Dermis blood vessel endothelial cell (primary cell): ENCODE measurements at regions not wholly inside any gene's neighbourhood (a gene's known extent, or its start where the extent isn't known, plus 50 kb on each side); places are given as distances from the start of the nearest gene placed in this dataset.

Source experiments
- DNase-seq: peaks from one replicate; pipeline ENCODE4 v3.0.0; 2010

DNA sequence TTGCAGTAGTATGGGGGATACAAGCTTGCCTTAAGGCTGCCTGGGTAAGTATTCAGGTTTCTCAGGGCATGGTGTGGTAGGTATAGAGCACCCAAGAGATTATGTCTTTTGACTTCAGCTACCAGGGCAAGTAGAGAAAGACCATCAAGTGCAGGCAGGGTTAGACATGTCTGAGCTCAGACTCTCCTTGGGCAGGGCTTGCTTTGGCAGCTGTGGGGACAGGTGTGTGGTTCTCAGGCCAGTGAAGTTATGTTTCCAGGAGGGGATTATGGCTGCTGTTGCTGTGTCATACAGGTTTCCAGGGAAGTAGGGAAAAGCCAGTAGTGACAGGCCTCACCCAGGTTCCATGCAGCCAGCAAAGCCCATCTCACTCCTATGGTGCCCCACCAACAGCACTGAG is 1040.4 kb downstream of the FLRT2 start:
- DNase-seq, result no peak

DNA sequence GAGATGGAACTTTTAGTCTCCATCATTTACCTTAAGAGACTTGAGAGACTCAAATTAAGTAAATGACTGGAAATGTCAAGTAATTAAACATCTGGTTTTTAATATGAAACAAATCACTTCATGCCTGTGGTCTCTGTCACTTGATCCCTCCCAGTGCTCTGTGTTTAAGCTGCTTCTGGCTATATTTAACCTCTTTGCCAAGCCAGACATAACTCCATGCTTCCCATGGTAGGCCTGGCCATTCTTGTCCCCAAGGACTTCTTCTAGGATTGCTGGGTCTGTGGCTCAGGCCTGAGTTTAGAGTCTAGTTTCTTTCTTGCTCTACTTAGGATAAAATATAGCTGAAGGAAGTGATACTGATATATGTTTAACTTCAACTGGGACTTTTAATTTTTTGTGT is 1013.6 kb downstream of the FLRT2 start:
- DNase-seq, result no peak

DNA sequence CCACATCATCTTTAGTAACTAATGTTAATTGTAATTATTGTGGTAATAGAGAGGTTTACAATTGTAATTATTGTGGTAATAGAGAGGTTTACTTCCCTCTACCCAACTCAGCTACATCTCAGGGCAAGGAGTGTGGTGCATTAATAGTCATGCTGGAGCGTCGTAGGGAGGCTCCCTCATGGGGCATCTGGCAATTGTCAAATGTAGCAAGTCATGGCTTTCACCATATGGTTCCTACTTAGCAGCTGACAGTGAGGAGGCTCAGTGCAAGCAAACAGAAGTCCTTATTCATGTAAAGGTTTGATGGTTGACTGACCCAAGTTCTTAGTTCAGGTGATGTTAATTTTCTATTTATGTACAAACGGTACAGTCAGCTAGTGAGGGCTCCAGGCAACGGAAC is 1012.0 kb downstream of the FLRT2 start:
- DNase-seq, result no peak

DNA sequence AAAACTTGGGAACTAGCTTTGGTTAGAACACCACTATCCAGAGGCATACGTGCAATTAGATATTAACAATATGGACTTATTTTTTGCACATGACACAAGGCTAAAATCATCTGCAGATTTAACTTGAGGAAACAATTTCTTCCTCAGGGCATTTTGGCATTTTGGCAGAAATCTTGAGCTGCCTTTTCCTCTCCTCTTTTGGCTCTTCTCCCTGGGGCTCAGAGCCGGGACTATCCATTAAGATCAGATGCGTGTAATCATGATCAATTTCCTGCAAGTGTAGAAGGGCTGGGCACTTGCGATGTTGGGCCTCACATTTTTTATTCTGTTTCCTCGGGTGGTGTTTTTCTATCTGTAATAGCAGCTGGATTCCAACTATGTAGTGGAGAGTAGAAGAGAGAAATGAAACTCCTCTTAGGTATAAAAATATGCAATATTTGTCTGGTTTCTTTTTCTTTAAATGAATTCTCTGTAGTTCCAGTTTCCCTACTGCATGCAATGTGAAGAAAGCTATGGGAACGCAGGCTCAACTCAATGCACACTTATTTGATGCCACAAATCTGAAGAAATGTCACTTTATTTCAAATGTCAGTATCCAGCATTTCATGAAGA is 1010.8 kb downstream of the FLRT2 start:
- no peak for DNase-seq

DNA sequence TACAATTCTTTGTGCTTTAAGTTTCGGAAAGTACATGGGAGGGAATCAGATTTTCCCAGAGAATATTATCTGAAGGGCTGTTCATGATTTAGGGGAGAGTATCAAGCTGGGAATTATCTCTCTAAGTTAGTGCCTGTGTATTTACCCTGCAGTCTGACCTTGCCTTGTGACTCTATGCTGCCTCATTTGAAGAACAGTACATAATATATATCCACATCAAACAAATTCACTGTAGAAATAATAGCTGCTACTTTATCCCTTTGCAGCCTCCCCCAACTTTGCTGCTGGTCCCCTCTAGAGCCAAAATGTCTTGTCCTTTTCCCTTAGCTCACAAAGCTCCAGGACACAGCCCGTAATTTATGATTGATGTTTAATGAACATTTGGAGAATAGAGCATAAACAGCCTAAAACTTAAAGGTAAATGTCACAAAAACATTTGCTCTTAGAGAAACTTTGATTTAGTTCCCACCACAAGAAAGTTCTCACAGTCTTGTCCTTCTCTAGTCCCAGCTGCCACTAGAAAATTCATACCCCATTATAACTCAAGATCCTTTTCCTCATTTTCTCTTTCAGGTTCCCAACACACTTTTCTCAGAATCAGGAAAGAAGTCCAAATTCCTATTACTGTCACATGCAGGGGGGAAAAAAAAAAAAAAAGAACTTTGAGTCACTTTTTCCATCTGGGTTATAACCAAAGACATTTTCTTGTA is 1009.6 kb downstream of the FLRT2 start:
- DNase-seq, result no peak

DNA sequence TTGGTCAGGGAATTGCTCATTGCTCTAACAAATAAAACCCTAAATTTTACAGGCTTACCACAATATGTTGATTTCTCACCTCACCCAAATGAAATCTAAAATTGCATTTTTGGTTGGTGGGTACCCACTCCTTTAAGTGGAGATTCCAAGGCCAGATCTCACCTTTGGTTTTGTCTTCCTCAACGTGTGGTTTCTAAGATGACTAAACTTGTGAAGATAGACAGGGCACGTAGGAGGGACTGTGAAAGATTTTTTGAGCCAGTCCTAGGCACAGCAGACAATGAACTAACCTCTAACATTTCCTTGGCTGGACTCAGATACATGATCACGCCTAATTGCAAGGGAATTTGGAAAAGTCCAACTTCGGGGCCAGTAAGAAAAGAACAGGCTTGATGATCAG is 1003.9 kb downstream of the FLRT2 start:
- DNase-seq, result no peak

DNA sequence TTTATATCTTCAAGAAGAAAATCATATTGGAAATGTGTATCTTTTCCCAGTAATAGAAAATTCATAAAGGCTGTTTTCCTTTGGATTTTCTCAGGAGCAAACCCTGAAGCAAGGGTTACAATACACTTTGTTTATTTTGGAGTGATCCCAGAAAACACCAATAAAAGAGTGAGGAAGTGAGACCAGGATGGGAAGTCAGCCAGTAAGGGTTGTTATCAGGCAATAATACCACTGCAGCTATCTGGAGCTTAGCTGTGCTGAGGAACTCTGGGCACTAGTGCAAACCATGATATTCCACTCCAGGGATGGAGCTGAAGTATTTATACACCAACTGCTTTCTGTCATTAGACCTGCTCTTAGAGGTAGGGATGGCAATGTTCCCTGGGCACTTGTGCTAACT is 1002.3 kb downstream of the FLRT2 start:
- no peak for DNase-seq

DNA sequence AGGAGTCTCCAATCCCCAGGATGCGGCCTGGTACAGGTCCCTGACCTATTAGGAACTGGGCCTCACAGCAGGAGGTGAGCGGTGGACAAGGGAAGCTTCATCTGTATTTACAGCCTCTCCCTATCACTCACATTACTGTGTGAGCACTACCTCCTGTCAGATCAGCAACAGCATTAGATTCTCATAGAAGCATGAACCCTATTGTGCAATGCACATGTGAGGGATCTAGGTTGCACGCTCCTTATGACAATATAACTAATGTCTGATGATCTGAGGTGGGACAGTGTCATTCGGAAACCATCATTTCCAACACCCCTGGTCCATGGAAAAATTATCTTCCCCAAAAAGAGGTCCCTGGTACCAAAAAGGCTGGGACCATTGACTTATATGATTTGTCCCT is 1000.5 kb downstream of the FLRT2 start:
- no peak for DNase-seq

DNA sequence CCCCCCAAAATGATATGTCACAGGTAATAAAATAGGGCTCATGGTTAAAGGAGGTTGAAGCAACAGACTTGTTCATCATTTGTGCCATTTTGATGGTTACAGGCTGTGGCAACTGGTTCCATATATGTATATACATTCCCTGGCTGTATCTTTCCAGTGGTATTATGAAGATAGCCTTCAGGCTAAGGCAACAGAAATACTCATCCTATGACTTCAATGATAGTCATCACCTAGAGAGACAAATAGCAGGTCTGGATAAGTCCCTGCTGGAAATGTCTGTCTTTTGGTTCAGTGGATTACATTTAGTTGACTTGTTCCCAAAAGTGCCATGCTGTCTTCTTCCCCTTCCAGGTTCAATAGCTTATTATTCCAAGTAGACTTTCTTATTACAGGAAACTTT is 997.4 kb downstream of the FLRT2 start:
- DNase-seq, result no peak

DNA sequence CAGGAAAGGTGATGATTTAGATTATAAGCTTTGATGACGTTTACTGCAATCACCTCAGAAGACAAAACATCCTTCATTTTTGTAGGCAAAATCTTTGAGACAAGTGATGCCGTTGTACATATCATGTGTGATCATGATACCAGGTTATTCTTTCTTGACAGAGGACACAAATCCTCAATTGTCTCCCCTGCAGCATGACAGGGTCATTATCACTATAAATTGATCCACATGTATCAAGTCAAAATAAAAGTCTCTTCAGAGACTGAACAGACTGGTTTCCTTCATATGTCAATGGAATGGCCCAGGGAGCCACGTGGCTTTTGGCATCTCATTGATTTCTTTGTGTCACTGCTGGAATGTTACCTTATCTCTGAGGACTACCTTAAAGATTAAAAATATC is 995.7 kb downstream of the FLRT2 start:
- DNase-seq, result no peak

DNA sequence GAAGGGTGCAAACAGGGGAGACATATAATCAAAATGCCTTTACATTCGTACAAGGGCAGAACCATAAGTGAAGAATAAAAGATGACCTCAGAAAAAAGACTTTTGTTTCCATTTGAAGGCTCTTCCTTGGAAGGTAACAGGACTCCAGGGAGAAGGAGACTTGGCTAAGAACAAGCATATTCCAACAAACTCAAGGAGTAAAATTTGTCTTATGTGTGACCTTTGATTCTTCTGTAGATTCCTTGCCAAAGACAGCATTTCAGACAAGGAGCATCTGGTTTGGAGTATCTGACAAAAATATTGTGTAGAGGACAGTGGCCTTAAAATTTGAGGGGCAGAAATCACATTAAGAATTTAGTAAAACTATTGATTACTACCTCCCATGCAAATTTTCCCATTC is 991.9 kb downstream of the FLRT2 start:
- no peak for DNase-seq

DNA sequence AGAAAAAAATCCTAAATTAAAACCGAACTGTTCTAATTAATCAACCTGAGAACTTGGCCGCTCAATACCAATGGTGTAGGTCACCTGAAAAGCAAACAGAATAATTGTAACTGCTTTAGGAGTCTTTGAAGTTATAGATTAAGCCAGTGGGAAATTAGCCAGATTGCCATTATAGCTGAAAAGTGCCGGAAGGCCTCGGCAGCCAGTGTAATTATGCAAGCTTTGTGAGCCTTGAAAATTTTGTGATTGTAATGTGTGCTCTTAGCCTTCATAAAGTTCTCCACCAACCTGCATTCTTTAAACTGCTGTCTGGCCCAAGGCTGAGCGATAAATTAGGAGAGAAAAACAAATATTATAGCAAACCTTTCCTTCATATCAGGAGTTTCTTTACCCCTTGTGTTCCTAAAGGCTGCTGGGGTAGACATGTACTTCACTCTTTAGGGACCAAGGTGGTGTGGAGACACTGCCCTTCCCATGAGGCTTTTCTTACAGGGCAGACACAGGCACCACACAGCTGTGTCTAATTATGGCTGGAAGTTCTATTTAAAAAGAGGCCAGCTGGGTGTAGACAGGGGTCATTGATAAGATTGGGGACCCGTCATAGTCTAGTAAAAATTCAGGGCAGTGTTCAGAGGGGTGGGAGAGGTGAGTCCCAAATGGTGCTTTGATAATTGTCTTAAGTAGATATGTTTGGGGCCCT is 991.2 kb downstream of the FLRT2 start:
- no peak for DNase-seq

DNA sequence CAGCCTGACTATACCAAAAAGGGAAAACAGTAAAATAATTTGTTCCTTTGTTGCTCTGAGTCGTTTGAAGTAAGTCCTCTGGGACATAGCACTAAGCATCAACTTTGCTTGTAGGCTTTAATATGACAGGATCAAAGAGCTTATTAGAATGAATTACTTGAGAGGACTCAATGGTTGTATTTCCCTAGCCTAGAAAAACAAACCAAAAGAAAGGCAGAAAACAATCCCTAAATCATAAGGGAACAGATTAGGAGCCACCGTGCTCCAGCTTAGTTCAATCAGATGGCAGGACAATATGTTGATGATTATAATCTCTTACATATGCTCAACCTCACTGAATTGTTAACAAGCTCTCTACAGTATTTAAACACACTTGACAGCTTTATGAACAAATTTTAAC is 988.4 kb downstream of the FLRT2 start:
- no peak for DNase-seq

DNA sequence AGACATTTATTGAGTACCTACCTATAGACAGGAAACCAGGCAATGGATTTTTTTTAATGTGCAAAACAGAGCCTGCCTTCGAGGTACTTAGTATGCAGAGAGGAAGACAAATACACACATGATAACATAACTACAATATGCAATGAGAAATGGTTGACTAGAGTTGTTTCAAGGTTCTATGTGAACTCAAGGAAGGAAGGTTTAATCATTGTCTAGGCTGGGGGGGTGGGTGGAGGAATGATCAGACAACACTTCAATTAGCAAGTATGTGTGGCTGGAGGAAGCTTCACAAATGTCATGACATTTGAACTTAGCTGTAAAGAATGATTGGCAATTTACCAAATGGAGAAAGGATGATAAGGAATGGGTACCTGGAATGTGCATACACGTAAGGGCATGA is 985.3 kb downstream of the FLRT2 start:
- DNase-seq, result no peak

DNA sequence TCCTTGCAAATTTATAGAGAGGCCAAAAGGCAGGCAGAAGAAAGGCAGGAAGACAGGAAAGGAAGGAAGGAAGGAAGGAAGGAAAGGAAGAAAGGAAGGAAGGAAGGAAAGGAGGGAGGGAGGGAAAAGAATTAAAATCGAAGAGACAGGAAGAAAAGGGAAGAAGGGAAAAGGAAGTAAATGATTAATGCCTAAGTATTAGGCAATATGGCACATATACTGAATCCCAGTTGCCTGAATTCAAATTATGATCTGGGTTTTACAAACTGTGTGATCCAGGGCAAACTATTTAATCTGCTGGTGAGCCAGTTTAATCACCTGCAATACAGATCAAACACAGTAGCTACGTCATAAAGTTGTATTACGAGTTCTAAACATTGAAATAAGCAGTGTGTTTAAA is 983.6 kb downstream of the FLRT2 start:
- no peak for DNase-seq

DNA sequence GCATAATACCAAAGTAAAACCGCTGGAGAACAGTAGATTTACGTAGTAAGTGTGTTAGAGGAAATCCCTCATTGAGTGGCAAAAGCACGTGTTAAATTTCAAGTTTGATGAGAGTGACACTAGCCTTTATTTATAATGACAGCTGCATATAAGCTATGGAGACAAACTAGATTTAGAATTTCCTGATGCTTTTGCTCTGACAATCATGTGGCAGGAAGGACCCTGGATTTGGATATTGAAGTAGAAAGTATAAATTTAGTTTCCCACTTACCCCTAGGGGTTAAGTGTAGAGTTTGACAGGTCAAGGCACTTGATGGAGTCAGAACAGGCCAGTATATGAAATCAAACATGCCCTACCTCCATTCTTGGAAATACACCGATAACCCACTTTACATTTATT is 983.1 kb downstream of the FLRT2 start:
- DNase-seq, result no peak

DNA sequence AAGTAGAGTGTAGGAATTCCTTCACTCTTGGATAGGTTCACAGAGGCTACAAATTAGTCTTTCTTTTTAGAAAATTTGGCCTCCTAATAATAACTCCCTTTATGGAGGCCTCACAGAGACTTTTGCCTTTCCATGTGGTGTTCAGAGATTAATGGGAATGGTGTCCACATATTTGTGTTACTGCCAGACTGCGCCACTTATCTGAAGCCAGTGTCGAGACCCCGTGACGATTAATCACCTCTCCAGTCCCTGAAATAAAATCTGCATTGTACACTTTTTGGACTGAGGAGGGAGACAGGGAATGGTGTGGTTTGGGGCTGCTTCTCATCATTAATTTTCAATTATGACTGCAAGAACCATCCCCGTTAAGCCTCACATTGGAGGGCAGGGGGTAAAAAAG is 980.5 kb downstream of the FLRT2 start:
- DNase-seq, result no peak

DNA sequence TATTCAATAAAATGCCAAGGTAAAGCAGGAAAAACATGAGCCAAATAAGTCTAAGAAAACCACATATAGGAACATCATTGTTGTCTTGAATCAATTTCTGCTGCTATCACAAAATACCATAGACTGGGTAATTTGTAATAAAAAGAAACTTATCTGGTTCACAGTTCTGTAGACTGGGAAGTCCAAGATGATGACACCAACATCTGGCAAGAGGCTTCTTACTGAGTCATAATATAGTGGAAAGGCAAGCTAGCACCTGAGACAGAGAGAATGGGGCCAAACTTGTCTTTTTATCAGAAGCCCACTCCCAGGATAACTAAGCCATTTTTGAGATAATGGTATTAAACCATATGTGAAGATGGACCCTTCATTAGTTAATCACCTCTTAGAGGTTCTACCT is 975.9 kb downstream of the FLRT2 start:
- DNase-seq, result no peak

DNA sequence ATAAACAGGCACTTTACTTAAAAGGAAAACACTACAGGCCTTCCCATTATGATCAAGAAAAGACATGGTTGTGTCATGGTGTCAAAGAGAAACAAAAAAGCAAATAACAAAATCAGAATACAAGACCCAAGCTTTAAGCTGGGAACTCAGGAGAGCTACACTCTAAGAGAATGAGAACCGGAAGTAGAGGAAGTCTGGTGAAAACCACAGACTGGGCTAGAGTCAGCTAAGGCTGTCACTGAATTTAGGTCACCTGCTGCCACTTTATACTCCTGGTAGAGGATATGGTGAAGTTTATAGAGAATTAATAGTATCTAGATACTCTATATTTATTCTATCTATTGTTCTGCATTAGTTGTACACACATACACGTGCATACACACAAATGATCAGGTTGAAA is 971.7 kb downstream of the FLRT2 start:
- DNase-seq, result no peak

DNA sequence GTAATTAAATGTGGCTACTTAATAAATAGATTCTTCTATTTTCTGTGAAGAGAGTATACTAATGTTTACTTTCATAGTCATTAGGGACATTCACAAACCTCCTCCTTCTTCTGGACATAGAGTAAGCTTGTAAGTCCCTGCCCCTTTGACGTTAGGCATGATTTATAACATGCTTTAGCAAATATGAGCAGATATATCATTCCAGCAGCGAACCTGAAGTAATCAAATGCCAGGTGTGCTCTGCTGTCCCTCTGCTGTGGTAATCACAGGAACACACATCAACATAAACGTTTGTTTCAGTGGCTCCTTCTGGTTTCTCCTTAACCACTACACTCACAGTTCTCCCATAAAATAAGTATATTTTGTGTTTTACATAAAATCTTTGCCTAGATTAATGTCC is 961.8 kb downstream of the FLRT2 start:
- no peak for DNase-seq

DNA sequence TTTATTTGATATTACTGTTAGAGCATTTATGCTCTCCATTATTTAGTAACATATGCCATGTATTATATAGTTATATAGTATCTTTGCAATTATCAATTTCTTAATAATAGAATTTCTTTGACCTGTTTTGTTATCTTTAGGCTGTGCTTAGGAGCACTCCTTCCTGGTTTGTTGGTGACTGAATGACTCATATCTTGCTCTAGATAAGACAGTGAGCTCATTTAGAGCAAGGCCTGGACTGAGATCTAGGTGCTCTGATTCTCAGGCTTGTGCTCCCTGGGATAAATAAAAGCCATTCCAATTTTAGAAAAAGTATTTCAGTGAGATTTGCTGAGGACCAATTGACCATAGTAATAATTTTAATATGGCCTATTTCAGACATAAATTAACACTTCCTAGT is 951.2 kb downstream of the FLRT2 start:
- no peak for DNase-seq

DNA sequence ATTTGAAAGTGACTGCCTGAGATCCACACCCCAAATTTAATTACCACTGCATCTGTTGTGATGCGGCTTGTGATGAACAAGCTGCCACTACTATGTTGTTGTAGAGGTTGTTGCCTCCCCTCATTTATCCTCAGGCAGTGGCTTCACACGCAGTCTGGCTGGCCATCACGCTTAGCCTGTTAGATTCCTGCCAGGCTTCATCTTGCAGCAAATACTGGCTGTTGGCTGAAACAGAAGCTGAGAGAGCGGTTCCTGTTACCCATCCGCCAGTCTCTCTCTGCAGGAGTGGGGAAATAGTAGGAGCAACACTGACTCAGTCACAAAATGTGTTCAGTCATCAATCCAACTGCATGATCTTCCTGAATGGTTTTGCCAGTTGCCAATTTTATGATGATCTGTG is 934.4 kb downstream of the FLRT2 start:
- no peak for DNase-seq

DNA sequence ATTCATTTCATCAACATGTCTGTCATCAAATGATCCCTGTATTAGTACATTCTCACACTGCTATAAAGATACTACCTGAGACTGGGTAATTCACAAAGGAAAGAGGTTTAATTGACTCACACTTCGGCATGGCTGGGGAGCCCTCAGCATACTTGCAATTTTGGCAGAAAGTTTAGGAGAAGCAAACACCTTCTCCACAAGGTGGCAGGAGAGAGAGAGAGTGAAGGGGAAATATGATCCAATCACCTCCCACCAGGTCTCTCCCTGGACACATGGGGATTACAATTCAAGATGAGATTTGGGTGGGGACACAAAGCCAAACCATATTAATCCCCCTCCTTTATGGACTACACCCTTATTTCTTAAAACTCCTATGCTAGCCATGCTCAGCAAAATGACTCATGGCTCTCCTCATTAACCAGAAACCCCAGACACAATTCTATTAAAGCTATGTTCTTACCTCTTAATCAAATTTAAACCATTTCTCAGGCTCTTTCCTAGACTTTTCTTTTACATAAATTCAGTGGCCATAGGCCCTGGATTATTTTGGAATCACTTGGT is 932.3 kb downstream of the FLRT2 start:
- DNase-seq, result no peak

DNA sequence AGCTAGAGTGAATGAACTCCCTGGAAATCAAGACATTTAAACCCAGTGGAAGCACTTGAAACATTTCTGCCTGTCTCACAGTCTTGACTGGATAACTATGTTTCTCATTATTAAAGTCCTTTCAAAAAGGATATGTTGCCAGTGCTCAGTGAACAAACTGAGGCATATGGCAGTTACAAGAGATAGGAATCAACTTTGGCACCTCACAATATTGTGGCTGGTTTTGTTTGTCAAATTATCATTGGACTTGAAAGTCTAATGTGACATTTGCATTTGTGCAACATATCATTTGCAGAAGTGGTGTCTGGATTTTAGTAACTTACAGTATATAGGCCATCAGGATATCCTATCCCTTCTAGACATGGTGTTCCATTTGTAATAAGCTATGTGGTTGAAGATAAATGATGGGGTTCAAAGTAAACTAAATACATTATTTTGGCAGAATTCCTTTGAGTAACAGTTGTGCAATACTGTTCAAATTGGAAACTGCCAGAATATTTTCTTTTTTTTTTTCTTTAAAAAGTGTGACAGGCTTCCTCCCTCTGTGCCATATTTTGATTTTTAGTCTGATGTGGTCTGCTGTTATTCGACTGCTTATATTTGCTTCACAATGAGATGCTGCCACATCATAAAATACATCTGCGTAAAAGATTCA is 927.7 kb downstream of the FLRT2 start:
- no peak for DNase-seq
